Neural cell (in vitro differentiated cells): ENCODE measurements at regions not wholly inside any gene's neighbourhood (a gene's known extent, or its start where the extent isn't known, plus 50 kb on each side); places are given as distances from the start of the nearest gene placed in this dataset.

Experiments
- CTCF ChIP-seq: fragments of 450-650 bp; IDR thresholded peaks from 2 replicates; pipeline ENCODE4 v1.5.1; 2014; ENCODE audit warnings: antibody characterized with exemption, mild to moderate bottlenecking, moderate library complexity; ENCODE audit not compliant: poor library complexity, severe bottlenecking
- EP300 ChIP-seq: fragments of 450-650 bp; conservative IDR thresholded peaks from 2 replicates; pipeline ENCODE4 v1.6.1; 2014; ENCODE audit warnings: antibody characterized with exemption, mild to moderate bottlenecking, moderate library complexity; ENCODE audit not compliant: poor library complexity, severe bottlenecking
- EZH2 ChIP-seq: fragments of 200-600, 300-800 bp; shearing (Covaris generic), sonication (generic); IDR thresholded peaks from 2 replicates; pipeline ENCODE4 v1.6.1; 2014; ENCODE audit warnings: antibody characterized with exemption, low read length, borderline replicate concordance, mild to moderate bottlenecking; ENCODE audit not compliant: insufficient read depth, poor library complexity, severe bottlenecking
- POLR2AphosphoS5 ChIP-seq: IDR thresholded peaks from 2 replicates; pipeline ENCODE4 v1.6.1; 2012
- RAD21 ChIP-seq: fragments of 450-650 bp; conservative IDR thresholded peaks from 2 replicates; pipeline ENCODE4 v1.6.1; 2014; ENCODE audit warnings: antibody characterized with exemption, mild to moderate bottlenecking, moderate library complexity
- REST ChIP-seq: IDR thresholded peaks from 2 replicates; pipeline ENCODE4 v1.6.1; 2012; ENCODE audit warnings: borderline replicate concordance
- TAF1 ChIP-seq: IDR thresholded peaks from 2 replicates; pipeline ENCODE4 v1.6.1; 2012; ENCODE audit warnings: low read depth

- TF ChIP-seq CTCF (no peak), EZH2 (no peak), POLR2AphosphoS5 (no peak), RAD21 (no peak), REST (no peak), EP300 (no peak), TAF1 (no peak)
These were observed 188.3 kb downstream of the NRIP1 start for GRCh38 chr21:14876524-14876840.
